Stimulated activated CD8-positive, alpha-beta memory T cell treated with anti-CD3 and anti-CD28 coated beads, Interleukin-4, amount 100 ng/mL, for 1 hour (primary cell): ENCODE measurements at regions not wholly inside any gene's neighbourhood (a gene's known extent, or its start where the extent isn't known, plus 50 kb on each side); places are given as distances from the start of the nearest gene placed in this dataset.

Source experiments
- DNase-seq, 2 donors: peaks; one replicate each; pipeline ENCODE4 v3.0.0-alpha.2; 2020; ENCODE audit warnings: low read depth in 2 of 2, low spot score in 1 of 2

GRCh38 chr16:79769270-79769927 is 168.9 kb upstream of the MAF start:
- no peak for DNase-seq

GRCh38 chr16:79768276-79768970 is 167.9 kb upstream of the MAF start:
- DNase-seq, result no peak

GRCh38 chr16:79767421-79768275 is 167.1 kb upstream of the MAF start:
- no peak for DNase-seq

- DNase-seq, result no peak
Observed at GRCh38 chr16:79765901-79766394, 165.4 kb upstream of the MAF start.

GRCh38 chr16:79765431-79765830 is 164.9 kb upstream of the MAF start:
- no peak for DNase-seq

- DNase-seq, result no peak
Observed at GRCh38 chr16:79764415-79765110, 164.0 kb upstream of the MAF start.

GRCh38 chr16:79762217-79762616 is 161.7 kb upstream of the MAF start:
- no peak for DNase-seq

GRCh38 chr16:79758615-79759346 is 158.2 kb upstream of the MAF start:
- no peak for DNase-seq

GRCh38 chr16:79757968-79758367 is 157.4 kb upstream of the MAF start:
- no peak for DNase-seq

GRCh38 chr16:79757163-79757562 is 156.6 kb upstream of the MAF start:
- no peak for DNase-seq

GRCh38 chr16:79756571-79756970 is 156.0 kb upstream of the MAF start:
- DNase-seq, result no peak

GRCh38 chr16:79754501-79754900 is 154.0 kb upstream of the MAF start:
- DNase-seq, result no peak

GRCh38 chr16:79754081-79754480 is 153.5 kb upstream of the MAF start:
- no peak for DNase-seq

- DNase-seq, result no peak
Observed at GRCh38 chr16:79753286-79753685, 152.7 kb upstream of the MAF start.

GRCh38 chr16:79752396-79752795 is 151.9 kb upstream of the MAF start:
- DNase-seq, result no peak

GRCh38 chr16:79751471-79752184 is 151.1 kb upstream of the MAF start:
- no peak for DNase-seq

- no peak for DNase-seq
Observed at GRCh38 chr16:79750311-79750710, 149.8 kb upstream of the MAF start.

- no peak for DNase-seq
Observed at GRCh38 chr16:79748629-79749028, 148.1 kb upstream of the MAF start.

- no peak for DNase-seq
Observed at GRCh38 chr16:79747688-79748087, 147.2 kb upstream of the MAF start.

- no peak for DNase-seq
Observed at GRCh38 chr16:79740252-79740651, 139.7 kb upstream of the MAF start.
